Activated naive CD8-positive, alpha-beta T cell treated with anti-CD3 and anti-CD28 coated beads for 36 hours (primary cell): ENCODE measurements at regions not wholly inside any gene's neighbourhood (a gene's known extent, or its start where the extent isn't known, plus 50 kb on each side); places are given as distances from the start of the nearest gene placed in this dataset.
"Not testable (repeated sequence)": the region's sequence is repeated elsewhere in the genome, so short reads cannot be mapped to it uniquely, and the experiment has no call there.

Source experiments
- DNase-seq: peaks from one replicate; pipeline ENCODE4 v3.0.0; 2021
- H3K27ac Mint-ChIP-seq: one replicate; pipeline ENCODE4 v1.8.0; 2022; ENCODE audit warnings: mild to moderate bottlenecking, moderate library complexity, mixed read lengths
- H3K27me3 Mint-ChIP-seq: one replicate; pipeline ENCODE4 v1.8.0; 2022; ENCODE audit warnings: mild to moderate bottlenecking, mixed read lengths
- H3K36me3 Mint-ChIP-seq: one replicate; pipeline ENCODE4 v1.8.0; 2021; ENCODE audit warnings: mild to moderate bottlenecking, mixed read lengths
- H3K4me1 Mint-ChIP-seq: one replicate; pipeline ENCODE4 v1.8.0; 2021; ENCODE audit warnings: mixed read lengths
- H3K4me3 Mint-ChIP-seq: one replicate; pipeline ENCODE4 v1.8.0; 2022; ENCODE audit warnings: mild to moderate bottlenecking, moderate library complexity, mixed read lengths
- H3K9me3 Mint-ChIP-seq: one replicate; pipeline ENCODE4 v1.8.0; 2022; ENCODE audit warnings: mixed read lengths

- H3K4me3 Mint-ChIP-seq, H3K27ac Mint-ChIP-seq, H3K4me1 Mint-ChIP-seq, H3K9me3 Mint-ChIP-seq, H3K27me3 Mint-ChIP-seq, H3K36me3 Mint-ChIP-seq, DNase-seq: not testable (repeated sequence)
These were observed 248.2 kb downstream of the SPATA31A6 start for GRCh38 chr9:42431616-42432010.

GRCh38 chr9:42434844-42435714 is 251.6 kb downstream of the SPATA31A6 start:
- H3K27me3 Mint-ChIP-seq, DNase-seq, H3K27ac Mint-ChIP-seq, H3K4me1 Mint-ChIP-seq, H3K4me3 Mint-ChIP-seq, H3K36me3 Mint-ChIP-seq, H3K9me3 Mint-ChIP-seq: not testable (repeated sequence)

DNA sequence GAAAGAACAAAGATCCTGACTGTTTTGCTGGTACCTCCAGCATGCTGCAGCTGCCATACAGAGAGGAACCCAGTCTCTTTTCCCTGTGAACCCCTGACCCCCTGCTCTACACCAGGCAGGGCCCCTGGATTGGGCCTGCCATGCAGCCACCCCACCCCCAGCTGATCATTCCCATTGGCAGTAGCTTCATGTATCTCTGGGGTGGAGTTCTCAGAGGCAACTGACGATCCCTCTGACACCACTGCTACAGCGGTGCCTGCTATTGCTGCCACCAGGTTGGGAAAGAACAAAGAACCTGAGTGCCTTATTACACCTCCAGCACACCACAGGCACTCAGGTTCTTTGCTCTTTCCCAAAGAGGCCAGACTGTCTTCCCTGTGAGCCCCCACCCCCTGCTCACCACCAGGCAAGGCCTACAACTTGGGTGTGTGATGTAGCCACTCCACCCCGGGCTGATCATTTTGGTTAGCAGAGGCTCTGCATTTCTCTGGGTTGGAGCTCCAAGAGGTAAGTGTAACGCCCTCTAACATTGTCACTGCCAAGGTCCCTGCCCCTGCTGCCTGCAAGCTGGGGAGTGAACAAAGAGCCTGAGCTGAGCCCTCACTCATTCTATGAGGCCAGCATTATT is 252.4 kb downstream of the SPATA31A6 start:
- not testable (repeated sequence) for H3K9me3 Mint-ChIP-seq, H3K4me1 Mint-ChIP-seq, H3K36me3 Mint-ChIP-seq, H3K27ac Mint-ChIP-seq, H3K4me3 Mint-ChIP-seq, H3K27me3 Mint-ChIP-seq, DNase-seq

DNA sequence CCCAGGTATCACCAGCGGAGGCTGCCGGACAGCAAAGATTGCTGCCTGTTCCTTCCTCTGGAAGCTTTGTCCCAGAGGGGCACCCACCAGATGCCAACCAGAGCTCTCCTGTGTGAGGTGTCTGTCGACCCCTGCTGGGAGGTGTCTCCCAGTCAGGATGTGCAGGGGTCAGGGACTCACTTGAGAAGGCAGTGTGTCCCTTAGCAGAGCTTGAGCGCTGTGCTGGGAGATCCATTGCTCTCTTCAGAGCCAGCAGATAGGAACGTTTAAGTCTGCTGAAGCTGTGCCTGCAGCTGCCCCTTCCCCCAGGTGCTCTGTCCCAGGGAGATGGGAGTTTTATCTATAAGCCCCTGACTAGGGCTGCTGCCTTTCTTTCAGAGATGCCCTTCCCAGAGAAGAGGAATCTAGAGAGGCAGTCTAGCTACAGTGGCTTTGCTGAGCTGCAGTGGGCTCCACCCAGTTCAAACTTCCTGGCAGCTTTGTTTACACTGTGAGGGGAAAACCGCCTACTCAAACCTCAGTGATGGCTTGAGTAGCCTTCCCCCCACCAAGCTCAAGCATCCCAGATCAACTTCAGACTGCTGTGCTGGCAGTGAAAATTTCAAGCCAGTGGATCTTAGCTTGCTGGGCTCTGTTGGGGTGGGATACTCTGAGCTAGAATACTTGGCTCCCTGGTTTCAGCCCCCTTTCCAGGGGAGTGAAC is 253.7 kb downstream of the SPATA31A6 start:
- H3K4me1 Mint-ChIP-seq, H3K9me3 Mint-ChIP-seq, H3K27me3 Mint-ChIP-seq, H3K4me3 Mint-ChIP-seq, DNase-seq, H3K36me3 Mint-ChIP-seq, H3K27ac Mint-ChIP-seq: not testable (repeated sequence)

DNA sequence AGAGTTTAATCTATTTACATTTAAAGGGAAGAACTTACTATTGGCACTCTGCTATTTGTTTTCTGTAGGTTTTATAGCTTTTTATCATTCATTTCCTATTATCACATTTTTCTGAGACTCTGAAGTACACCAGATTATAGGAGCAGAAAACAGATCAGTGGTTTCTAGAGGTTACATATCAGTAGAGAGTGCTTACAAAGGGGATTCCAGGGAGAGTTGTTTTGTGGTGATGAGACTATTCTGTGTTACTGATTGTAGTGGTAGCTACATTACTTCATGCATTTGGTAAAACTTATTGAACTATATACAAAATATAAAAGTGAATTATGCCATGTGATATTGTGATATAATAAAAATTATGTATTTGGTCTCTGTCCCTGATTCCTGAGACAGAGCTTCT is 259.2 kb downstream of the SPATA31A6 start:
- not testable (repeated sequence) for H3K4me3 Mint-ChIP-seq, H3K9me3 Mint-ChIP-seq, H3K36me3 Mint-ChIP-seq, H3K4me1 Mint-ChIP-seq, DNase-seq, H3K27ac Mint-ChIP-seq, H3K27me3 Mint-ChIP-seq

DNA sequence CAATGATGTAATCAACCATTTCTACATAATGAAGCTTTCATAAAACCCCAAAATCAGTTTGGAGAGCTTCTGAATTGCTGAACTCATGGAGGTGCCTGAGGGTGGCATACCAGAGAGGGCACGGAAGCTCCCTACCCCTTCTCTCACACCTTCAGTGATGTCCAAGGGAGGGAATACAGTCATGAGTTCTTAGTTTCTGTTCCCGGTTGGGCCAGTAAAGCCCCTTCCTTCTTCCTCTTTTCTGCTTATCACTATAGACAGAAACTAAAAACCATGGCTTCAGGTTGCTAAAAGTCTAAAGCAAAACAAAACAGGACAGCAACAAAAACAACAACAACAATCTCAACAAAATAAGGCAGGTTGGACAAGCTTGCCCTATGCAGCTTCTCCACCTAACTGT is 260.0 kb downstream of the SPATA31A6 start:
- not testable (repeated sequence) for H3K4me1 Mint-ChIP-seq, H3K27me3 Mint-ChIP-seq, H3K4me3 Mint-ChIP-seq, H3K9me3 Mint-ChIP-seq, H3K36me3 Mint-ChIP-seq, DNase-seq, H3K27ac Mint-ChIP-seq

GRCh38 chr9:42461436-42461835 is 278.0 kb downstream of the SPATA31A6 start:
- H3K27ac Mint-ChIP-seq, DNase-seq, H3K4me3 Mint-ChIP-seq, H3K27me3 Mint-ChIP-seq, H3K4me1 Mint-ChIP-seq, H3K36me3 Mint-ChIP-seq, H3K9me3 Mint-ChIP-seq: not testable (repeated sequence)

DNA sequence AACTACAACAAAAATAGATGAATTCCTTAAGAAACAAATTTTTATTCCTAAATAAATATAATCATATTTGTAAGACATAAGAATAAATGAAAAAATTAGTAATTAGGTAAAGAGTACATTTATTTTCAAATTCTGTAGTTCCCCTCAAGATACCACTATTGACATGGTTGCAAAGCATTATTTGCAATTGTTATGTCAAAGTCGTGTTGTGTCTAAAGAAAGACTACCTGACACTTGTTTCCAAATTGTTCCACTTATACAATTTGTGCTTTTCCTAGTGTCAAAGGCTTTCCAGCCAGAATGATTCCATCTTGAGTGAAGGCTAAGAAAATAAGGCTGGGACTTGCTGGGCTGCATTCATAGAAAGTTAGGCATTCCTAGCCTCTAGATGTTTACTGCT is 278.4 kb downstream of the SPATA31A6 start:
- not testable (repeated sequence) for DNase-seq, H3K36me3 Mint-ChIP-seq, H3K4me1 Mint-ChIP-seq, H3K27me3 Mint-ChIP-seq, H3K27ac Mint-ChIP-seq, H3K4me3 Mint-ChIP-seq, H3K9me3 Mint-ChIP-seq

- DNase-seq, H3K9me3 Mint-ChIP-seq, H3K4me3 Mint-ChIP-seq, H3K27me3 Mint-ChIP-seq, H3K27ac Mint-ChIP-seq, H3K4me1 Mint-ChIP-seq, H3K36me3 Mint-ChIP-seq: not testable (repeated sequence)
These were observed 280.5 kb downstream of the SPATA31A6 start for GRCh38 chr9:42463981-42464380.

- H3K27ac Mint-ChIP-seq, DNase-seq, H3K4me1 Mint-ChIP-seq: not testable (repeated sequence)
These were observed 287.1 kb downstream of the SPATA31A6 start for GRCh38 chr9:42470577-42470976.

DNA sequence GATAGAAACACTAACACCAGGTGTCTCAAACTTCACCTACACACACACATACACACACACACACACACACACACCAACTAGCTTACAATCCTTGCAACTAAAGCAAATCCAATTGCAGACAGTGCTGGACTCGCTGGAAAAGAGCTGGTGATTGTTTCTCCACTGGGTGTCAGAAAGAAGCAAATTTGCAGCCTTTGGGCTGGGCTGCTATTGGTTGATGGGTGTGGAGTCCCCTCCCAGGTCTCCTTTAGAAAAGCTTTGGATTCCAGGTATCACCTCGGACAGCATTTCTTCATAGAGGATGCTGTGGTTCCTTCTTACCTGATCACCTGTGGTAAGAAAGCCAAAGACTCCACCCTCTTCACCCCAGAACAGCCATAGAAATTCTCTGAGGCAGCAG is 307.5 kb downstream of the SPATA31A6 start:
- H3K4me1 Mint-ChIP-seq, H3K9me3 Mint-ChIP-seq, H3K36me3 Mint-ChIP-seq, DNase-seq, H3K4me3 Mint-ChIP-seq, H3K27ac Mint-ChIP-seq, H3K27me3 Mint-ChIP-seq: not testable (repeated sequence)

More at GRCh38 chr9:42470577-42470976, 287.1 kb downstream of the SPATA31A6 start:
- not testable (repeated sequence) for H3K27me3 Mint-ChIP-seq, H3K36me3 Mint-ChIP-seq, H3K4me3 Mint-ChIP-seq, H3K9me3 Mint-ChIP-seq

- not testable (repeated sequence) for H3K27me3 Mint-ChIP-seq, H3K4me3 Mint-ChIP-seq, H3K27ac Mint-ChIP-seq, DNase-seq, H3K4me1 Mint-ChIP-seq, H3K9me3 Mint-ChIP-seq, H3K36me3 Mint-ChIP-seq
These were observed 319.3 kb downstream of the SPATA31A6 start for GRCh38 chr9:42502620-42503264.

DNA sequence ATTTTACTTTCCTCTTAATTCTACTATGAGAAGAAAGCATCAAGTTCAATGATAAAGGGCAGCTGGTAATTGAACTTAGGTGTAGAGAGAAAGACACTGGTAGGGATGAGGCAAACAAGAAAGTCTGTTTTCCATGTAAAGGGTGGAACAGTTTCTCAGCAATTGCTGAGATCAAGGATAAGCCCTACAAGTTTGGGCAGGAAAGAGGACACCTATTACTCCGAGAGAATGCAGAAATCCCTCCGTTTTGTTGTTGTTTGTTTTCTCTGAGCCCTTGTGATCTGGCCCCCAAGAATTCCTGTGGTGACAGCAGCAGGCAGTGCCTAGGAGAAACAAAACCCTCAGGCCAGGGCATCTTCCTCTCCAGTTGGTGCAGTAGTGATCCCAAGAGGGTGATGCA is 324.7 kb downstream of the SPATA31A6 start:
- DNase-seq, H3K9me3 Mint-ChIP-seq, H3K4me3 Mint-ChIP-seq, H3K4me1 Mint-ChIP-seq, H3K27ac Mint-ChIP-seq, H3K36me3 Mint-ChIP-seq, H3K27me3 Mint-ChIP-seq: not testable (repeated sequence)

GRCh38 chr9:42513535-42513934 is 330.1 kb downstream of the SPATA31A6 start:
- H3K36me3 Mint-ChIP-seq, H3K27me3 Mint-ChIP-seq, H3K9me3 Mint-ChIP-seq, H3K4me3 Mint-ChIP-seq, H3K4me1 Mint-ChIP-seq, H3K27ac Mint-ChIP-seq, DNase-seq: not testable (repeated sequence)

DNA sequence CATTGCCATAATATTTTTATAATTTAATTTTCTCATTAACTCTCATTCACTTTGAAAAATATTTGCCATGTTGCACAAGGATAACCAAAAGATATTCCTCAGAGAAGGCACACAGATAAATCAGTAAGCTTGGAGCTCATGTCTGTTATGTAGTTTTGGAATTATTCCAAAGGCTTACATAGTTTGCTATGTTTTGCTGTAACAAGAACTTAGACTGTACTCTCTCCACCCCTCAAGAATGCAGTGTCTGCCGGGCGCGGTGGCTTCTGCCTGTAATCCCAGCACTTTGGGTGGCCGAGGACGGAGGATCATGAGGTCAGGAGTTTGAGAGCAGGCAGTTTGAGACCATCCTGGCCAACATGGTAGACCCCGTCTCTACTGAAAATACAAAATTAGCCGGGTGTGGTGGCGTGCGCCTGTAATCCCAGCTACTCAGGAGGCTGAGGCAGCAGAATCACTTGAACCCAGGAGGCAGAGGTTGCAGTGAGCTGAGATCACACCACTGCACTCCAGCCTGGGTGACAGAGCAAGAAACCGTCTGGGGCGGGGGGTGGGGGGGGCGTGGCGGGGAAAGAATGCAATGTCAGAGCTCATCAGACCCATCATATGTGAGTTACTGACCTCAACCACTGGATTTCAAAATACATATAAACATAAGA is 351.0 kb downstream of the SPATA31A6 start:
- H3K4me3 Mint-ChIP-seq, H3K36me3 Mint-ChIP-seq: not testable (repeated sequence)

More for the DNA sequence above, 351.0 kb downstream of the SPATA31A6 start:
- not testable (repeated sequence) for H3K27ac Mint-ChIP-seq, H3K4me1 Mint-ChIP-seq, H3K9me3 Mint-ChIP-seq, DNase-seq, H3K27me3 Mint-ChIP-seq
